Natural killer cell (primary cell): ENCODE measurements at regions not wholly inside any gene's neighbourhood (a gene's known extent, or its start where the extent isn't known, plus 50 kb on each side); places are given as distances from the start of the nearest gene placed in this dataset.

ENCODE experiments used
- ATAC-seq, 3 donors: fragments of 150-1000 bp in 2 of 3; fragments of 200-7000 bp in 1 of 3; cut with Tn5 transposase; 1 replicate in 1 of 3; 2 replicates in 2 of 3; pipeline ENCODE4 v1.10.0; 2021; ENCODE audit warnings: mild to moderate bottlenecking in 2 of 3, moderate library complexity in 2 of 3
- DNase-seq, 2 donors: peaks; one replicate each; pipeline versions ENCODE4 v3.0.0 to v3.0.0-alpha.2; 2013 to 2021; ENCODE audit warnings: mixed read lengths in 1 of 2
- H3K27ac ChIP-seq: one replicate; pipeline ENCODE4 v1.5.1; 2013; ENCODE audit warnings: mild to moderate bottlenecking, low read length
- H3K27me3 ChIP-seq: one replicate; pipeline ENCODE4 v1.6.1; 2013; ENCODE audit warnings: low read length; ENCODE audit not compliant: control insufficient read depth, insufficient read depth
- H3K36me3 ChIP-seq: one replicate; pipeline ENCODE4 v1.6.1; 2013; ENCODE audit warnings: low read length; ENCODE audit not compliant: control insufficient read depth, insufficient read depth
- H3K4me1 ChIP-seq: one replicate; pipeline ENCODE4 v1.6.1; 2013; ENCODE audit warnings: low read length; ENCODE audit not compliant: control insufficient read depth, insufficient read depth
- H3K4me3 ChIP-seq: one replicate; pipeline ENCODE4 v1.5.1; 2013; ENCODE audit warnings: low read length
- H3K9me3 ChIP-seq: one replicate; pipeline ENCODE4 v1.6.1; 2013; ENCODE audit warnings: low read length; ENCODE audit not compliant: control insufficient read depth, insufficient read depth
- H3K27ac Mint-ChIP-seq, 2 donors: one replicate each; pipeline ENCODE4 v1.8.0; 2022; ENCODE audit warnings: mild to moderate bottlenecking in 2 of 2, mixed read lengths in 2 of 2, moderate library complexity in 1 of 2
- H3K27me3 Mint-ChIP-seq, 2 donors: one replicate each; pipeline ENCODE4 v1.8.0; 2022; ENCODE audit warnings: low read depth in 2 of 2, mixed read lengths in 2 of 2
- H3K36me3 Mint-ChIP-seq: one replicate; pipeline ENCODE4 v1.8.0; 2022; ENCODE audit warnings: mixed read lengths
- H3K4me1 Mint-ChIP-seq, 2 donors: one replicate each; pipeline ENCODE4 v1.8.0; 2022; ENCODE audit warnings: mixed read lengths in 2 of 2
- H3K4me3 Mint-ChIP-seq: one replicate; pipeline ENCODE4 v1.8.0; 2022; ENCODE audit warnings: mild to moderate bottlenecking, moderate library complexity, mixed read lengths
- H3K9me3 Mint-ChIP-seq, 2 donors: one replicate each; pipeline ENCODE4 v1.8.0; 2022; ENCODE audit warnings: mixed read lengths in 2 of 2
- WGBS: methylation state at CpG from one replicate; pipeline ENCODE4 v1.1.7; 2013; ENCODE audit warnings: missing lambda C conversion rate; ENCODE audit not compliant: insufficient coverage; 5-methylcytosine and 5-hydroxymethylcytosine counted together
- intact Hi-C: fragments of 100-400 bp; cut with micrococcal nuclease; formaldehyde crosslinking; loops from one replicate; pipeline ENCODE4 v1.14.2; 2022
- TF ChIP-seq, protein P1 (sequence below): fragments of 200-600 bp; IDR thresholded peaks from one replicate; pipeline ENCODE4 v1.8.0; 2022; ENCODE audit warnings: antibody characterized with exemption

DNA sequence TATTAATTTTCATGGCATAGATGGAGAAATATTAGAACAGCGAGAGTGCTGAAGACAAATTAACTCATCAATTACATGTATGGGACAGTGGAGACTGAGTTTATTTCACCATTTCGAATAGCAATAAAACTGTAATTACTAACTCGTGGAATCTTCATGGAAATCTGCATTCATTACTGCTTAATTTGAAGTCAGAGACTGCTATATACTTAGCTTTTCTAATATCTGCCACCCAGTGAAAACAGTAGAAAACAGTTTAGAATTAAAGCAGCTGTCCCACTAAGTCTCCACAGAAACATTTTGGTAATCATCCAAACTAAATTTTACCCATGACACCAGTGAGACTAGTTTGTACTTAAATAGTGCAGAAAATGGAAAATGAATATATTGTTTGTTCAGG lies 56.8 kb downstream of the IZUMO3 start:
- Histone ChIP-seq H3K36me3 (no peaks in the 10 kb centered on the region), H3K9me3 (peaks cover 2% of the 10 kb centered on the region), H3K4me3 (no peak overlapping the region), H3K27ac (no peak overlapping the region), H3K4me1 (no peaks in the 10 kb centered on the region), H3K27me3 (no peaks in the 10 kb centered on the region)
- Mint-ChIP-seq H3K4me1 (no peaks in the 10 kb centered on the region), H3K27ac (no peak overlapping the region), H3K36me3 (peaks cover 7% of the 10 kb centered on the region), H3K9me3 (peaks cover 16 to 23% of the 10 kb centered on the region in 2 donors), H3K27me3 (no peaks in the 10 kb centered on the region), H3K4me3 (no peak overlapping the region)
- intact Hi-C loops: no loop called here
- no peak for DNase-seq
- 61% methylated on average over 2 of the region's 3 CpGs for WGBS
- ATAC-seq: no peak
- TF ChIP-seq, protein P1, sequence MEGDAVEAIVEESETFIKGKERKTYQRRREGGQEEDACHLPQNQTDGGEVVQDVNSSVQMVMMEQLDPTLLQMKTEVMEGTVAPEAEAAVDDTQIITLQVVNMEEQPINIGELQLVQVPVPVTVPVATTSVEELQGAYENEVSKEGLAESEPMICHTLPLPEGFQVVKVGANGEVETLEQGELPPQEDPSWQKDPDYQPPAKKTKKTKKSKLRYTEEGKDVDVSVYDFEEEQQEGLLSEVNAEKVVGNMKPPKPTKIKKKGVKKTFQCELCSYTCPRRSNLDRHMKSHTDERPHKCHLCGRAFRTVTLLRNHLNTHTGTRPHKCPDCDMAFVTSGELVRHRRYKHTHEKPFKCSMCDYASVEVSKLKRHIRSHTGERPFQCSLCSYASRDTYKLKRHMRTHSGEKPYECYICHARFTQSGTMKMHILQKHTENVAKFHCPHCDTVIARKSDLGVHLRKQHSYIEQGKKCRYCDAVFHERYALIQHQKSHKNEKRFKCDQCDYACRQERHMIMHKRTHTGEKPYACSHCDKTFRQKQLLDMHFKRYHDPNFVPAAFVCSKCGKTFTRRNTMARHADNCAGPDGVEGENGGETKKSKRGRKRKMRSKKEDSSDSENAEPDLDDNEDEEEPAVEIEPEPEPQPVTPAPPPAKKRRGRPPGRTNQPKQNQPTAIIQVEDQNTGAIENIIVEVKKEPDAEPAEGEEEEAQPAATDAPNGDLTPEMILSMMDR: no peak

DNA sequence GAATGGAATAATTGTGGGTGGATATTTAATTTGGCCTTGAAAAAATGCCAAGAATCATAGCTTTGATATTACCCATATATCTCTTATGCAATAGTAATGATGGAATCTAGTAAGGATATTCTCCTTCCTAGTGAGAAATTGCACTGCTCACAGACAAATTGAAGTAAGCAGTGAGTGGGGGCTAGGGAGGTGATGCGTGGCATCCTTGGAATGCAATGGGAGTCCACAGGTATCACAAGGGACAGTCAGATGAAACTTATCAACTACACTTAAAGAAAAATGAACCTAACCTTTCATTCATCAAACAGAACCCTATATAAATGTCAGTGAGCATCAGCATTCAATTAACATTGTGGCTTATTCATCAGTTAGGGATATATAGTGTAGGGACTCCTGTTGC lies 57.8 kb downstream of the IZUMO3 start:
- TF ChIP-seq, protein P1: no peak
- H3K4me3 Mint-ChIP-seq: no peak overlapping the region

DNA sequence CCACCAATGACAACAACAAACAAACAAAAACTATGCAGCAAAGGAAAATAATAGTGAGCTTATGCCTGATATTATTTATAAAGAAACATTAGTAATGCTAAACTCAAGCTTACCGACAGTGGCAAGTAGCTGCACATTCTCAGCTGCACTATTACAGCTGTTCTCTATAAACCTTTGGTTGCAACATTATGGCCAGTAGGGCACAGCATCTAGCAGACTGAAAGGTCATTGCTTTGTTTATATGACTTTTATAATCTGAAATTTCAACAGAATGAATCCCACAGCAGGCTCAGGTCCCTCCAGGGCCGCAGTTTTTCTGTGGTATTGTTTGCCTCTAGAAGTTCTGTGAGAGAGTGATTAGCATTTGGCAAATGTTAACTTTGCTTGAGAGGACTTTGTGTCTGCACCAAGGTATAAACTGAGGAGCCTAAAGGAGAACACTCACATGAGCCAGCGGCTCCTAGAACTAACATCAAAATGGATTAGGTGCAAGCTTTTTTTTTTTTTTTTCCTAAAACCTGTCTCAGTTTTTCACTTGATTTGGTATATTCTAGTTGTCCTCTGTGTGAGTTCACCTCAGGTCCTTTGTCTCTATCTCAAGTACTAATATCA lies 58.3 kb downstream of the IZUMO3 start:
- Histone ChIP-seq H3K9me3 (no peaks in the 10 kb centered on the region), H3K27ac (no peak overlapping the region), H3K4me1 (no peaks in the 10 kb centered on the region), H3K36me3 (no peaks in the 10 kb centered on the region), H3K27me3 (no peaks in the 10 kb centered on the region), H3K4me3 (no peak overlapping the region)
- H3K9me3 Mint-ChIP-seq: peaks cover 17 to 20% of the 10 kb centered on the region in 2 donors
- TF ChIP-seq, protein P1: no peak
- DNase-seq: no peak
- ATAC-seq: no peak
- H3K4me3 Mint-ChIP-seq: no peak overlapping the region
- no peak overlapping the region for H3K27ac Mint-ChIP-seq
- intact Hi-C loops: no loop called here
- H3K4me1 Mint-ChIP-seq: no peaks in the 10 kb centered on the region
- no peaks in the 10 kb centered on the region for H3K27me3 Mint-ChIP-seq
- 85% methylated on average over 3 of the region's 3 CpGs for WGBS
- peaks cover 7% of the 10 kb centered on the region for H3K36me3 Mint-ChIP-seq

More for the DNA sequence above, 57.8 kb downstream of the IZUMO3 start:
- Mint-ChIP-seq H3K27me3 (no peaks in the 10 kb centered on the region), H3K4me1 (no peaks in the 10 kb centered on the region), H3K36me3 (peaks cover 7% of the 10 kb centered on the region), H3K9me3 (peaks cover 17 to 20% of the 10 kb centered on the region in 2 donors), H3K27ac (no peak overlapping the region)
- intact Hi-C loops: no loop called here
- Histone ChIP-seq H3K36me3 (no peaks in the 10 kb centered on the region), H3K27ac (no peak overlapping the region), H3K9me3 (peaks cover 2% of the 10 kb centered on the region), H3K4me3 (no peak overlapping the region), H3K27me3 (no peaks in the 10 kb centered on the region), H3K4me1 (no peaks in the 10 kb centered on the region)
- ATAC-seq (no peak), DNase-seq (no peak)
- 75% methylated on average over 1 of the region's 1 CpG for WGBS
